ENCODE measurements at regions not wholly inside any gene's neighbourhood (a gene's known extent, or its start where the extent isn't known, plus 50 kb on each side); places are given as distances from the start of the nearest gene placed in this dataset.

- no peak for ATAC-seq
Observed at GRCh38 chr18:2075499-2075898, 495.8 kb downstream of the METTL4 start.

- no peak for ATAC-seq
Observed at GRCh38 chr18:2082676-2083075, 488.6 kb downstream of the METTL4 start.

- no peak for ATAC-seq
Observed at GRCh38 chr18:2083691-2084090, 487.6 kb downstream of the METTL4 start.

- no peak for ATAC-seq
Observed at GRCh38 chr18:2086439-2086838, 484.9 kb downstream of the METTL4 start.

- no peak for ATAC-seq
Observed at GRCh38 chr18:2087877-2088673, 483.2 kb downstream of the METTL4 start.

GRCh38 chr18:2089396-2089795, 481.9 kb downstream of the METTL4 start:
- ATAC-seq, result no peak

GRCh38 chr18:2091937-2092336, 479.4 kb downstream of the METTL4 start:
- no peak for ATAC-seq

- no peak for ATAC-seq
Observed at GRCh38 chr18:2096551-2096950, 474.8 kb downstream of the METTL4 start.

- ATAC-seq, result no peak
Observed at GRCh38 chr18:2100694-2101213, 470.6 kb downstream of the METTL4 start.

GRCh38 chr18:2102022-2102421, 469.3 kb downstream of the METTL4 start:
- no peak for ATAC-seq

- ATAC-seq, result no peak
Observed at GRCh38 chr18:2103299-2103698, 468.0 kb downstream of the METTL4 start.

GRCh38 chr18:2104620-2105462, 466.5 kb downstream of the METTL4 start:
- peak; percentile 75 for ATAC-seq

GRCh38 chr18:2108591-2108990, 462.7 kb downstream of the METTL4 start:
- ATAC-seq, result no peak

GRCh38 chr18:2111456-2111855, 459.8 kb downstream of the METTL4 start:
- no peak for ATAC-seq

GRCh38 chr18:2112435-2113045, 458.8 kb downstream of the METTL4 start:
- ATAC-seq, result peak; percentile 20

- no peak for ATAC-seq
Observed at GRCh38 chr18:2114289-2114688, 457.0 kb downstream of the METTL4 start.

GRCh38 chr18:2114765-2115164, 456.5 kb downstream of the METTL4 start:
- ATAC-seq, result no peak

- no peak for ATAC-seq
Observed at GRCh38 chr18:2121224-2121623, 450.1 kb downstream of the METTL4 start.

GRCh38 chr18:2123077-2123476, 448.2 kb downstream of the METTL4 start:
- no peak for ATAC-seq

- ATAC-seq, result no peak
Observed at GRCh38 chr18:2134364-2134763, 436.9 kb downstream of the METTL4 start.

GRCh38 chr18:2135309-2135708, 436.0 kb downstream of the METTL4 start:
- ATAC-seq, result peak; percentile 52

- ATAC-seq, result no peak
Observed at GRCh38 chr18:2138552-2138951, 432.8 kb downstream of the METTL4 start.

- ATAC-seq, result no peak
Observed at GRCh38 chr18:2139691-2140090, 431.6 kb downstream of the METTL4 start.

Data from esophagus mucosa (tissue), 1 donor.